Endothelial cell of umbilical vein (primary cell): ENCODE measurements at regions not wholly inside any gene's neighbourhood (a gene's known extent, or its start where the extent isn't known, plus 50 kb on each side); places are given as distances from the start of the nearest gene placed in this dataset.

ENCODE experiments used
- BruUV-seq: library from RNA; stranded (reverse); fragments of 400-500 nt; replicated peaks from 2 replicates; lab custom pipeline; 2021; lab: Mats Ljungman, UMichigan
- CTCF ChIA-PET: fragments of 300-600, 350-600 bp; sonication (Branson Sonifier 250); formaldehyde crosslinking; loops from one replicate; lab custom pipeline; 2021; ENCODE audit warnings: antibody characterized with exemption, inconsistent platforms; lab: Charles Lee
- POLR2A ChIA-PET: fragments of 300-600, 350-600 bp; sonication (Branson Sonifier 250); formaldehyde crosslinking; loops from one replicate; lab custom pipeline; 2021; ENCODE audit warnings: antibody characterized with exemption, inconsistent platforms; lab: Charles Lee
- DNase-seq: peaks from one replicate; pipeline ENCODE4 v3.0.0-alpha.2; 2011; ENCODE audit warnings: low read depth, low spot score
- FAIRE-seq: peaks from 2 replicates; lab custom pipeline; 2011; peaks lifted over from hg19 to GRCh38; lab: Jason Lieb, UNC
- H2AFZ ChIP-seq: 2 replicates; pipeline ENCODE4 v1.6.0; 2012; ENCODE audit warnings: low read depth, low read length, control low read depth, inconsistent platforms
- H3K27ac ChIP-seq: 2 replicates; pipeline ENCODE4 v1.5.1; 2011; ENCODE audit warnings: low read depth, mild to moderate bottlenecking, control low read depth, low read length, moderate library complexity; ENCODE audit not compliant: insufficient read depth
- H3K27me3 ChIP-seq, 2 experiments: 2 replicates each; pipeline versions ENCODE4 v1.6.0 to v1.6.1; 2011; ENCODE audit warnings: low read length in 2 of 2, mixed read lengths in 1 of 2; ENCODE audit not compliant: control insufficient read depth in 2 of 2, insufficient read depth in 2 of 2
- H3K36me3 ChIP-seq, 2 experiments: 2 replicates in 1 of 2; 3 replicates in 1 of 2; pipeline ENCODE4 v1.5.1; 2011; ENCODE audit warnings: low read length in 2 of 2, mild to moderate bottlenecking in 1 of 2, moderate library complexity in 1 of 2; ENCODE audit not compliant: control insufficient read depth in 2 of 2, insufficient read depth in 2 of 2; ENCODE audit errors: extremely low read depth in 1 of 2
- H3K4me1 ChIP-seq: 3 replicates; pipeline ENCODE4 v1.5.1; 2011; ENCODE audit warnings: mild to moderate bottlenecking, low read length; ENCODE audit not compliant: control insufficient read depth, insufficient read depth; ENCODE audit errors: extremely low read depth
- H3K4me2 ChIP-seq: 2 replicates; pipeline ENCODE4 v1.6.1; 2011; ENCODE audit warnings: low read length, control low read depth, mixed read lengths; ENCODE audit not compliant: insufficient read depth
- H3K4me3 ChIP-seq, 3 experiments: fragments of 200-600 bp in 1 of 3; sonication (generic), shearing (Covaris generic) in 1 of 3; replicated peaks in 1 of 3; 2 replicates each; pipeline ENCODE4 v1.5.1; 2011 to 2016; ENCODE audit warnings: control low read depth in 3 of 3, low read length in 3 of 3, mild to moderate bottlenecking in 2 of 3, inconsistent platforms in 1 of 3, low read depth in 1 of 3, moderate library complexity in 1 of 3; ENCODE audit not compliant: insufficient read depth in 1 of 3
- H3K79me2 ChIP-seq: 2 replicates; pipeline ENCODE4 v1.6.0; 2012; ENCODE audit warnings: low read length, inconsistent platforms; ENCODE audit not compliant: control insufficient read depth, insufficient read depth
- H3K9ac ChIP-seq: replicated peaks from 2 replicates; pipeline ENCODE3; 2011; ENCODE audit warnings: low read length, control low read depth; ENCODE audit not compliant: insufficient read depth; ENCODE audit errors: extremely low read depth
- H3K9me1 ChIP-seq: replicated peaks from 3 replicates; pipeline ENCODE4 v1.6.0; 2011; ENCODE audit warnings: mild to moderate bottlenecking, low read length; ENCODE audit not compliant: control insufficient read depth, insufficient read depth; ENCODE audit errors: extremely low read depth
- H3K9me3 ChIP-seq: replicated peaks from 2 replicates; pipeline ENCODE4 v1.5.1; 2012; ENCODE audit warnings: low read length, inconsistent platforms; ENCODE audit not compliant: control insufficient read depth, insufficient read depth
- H4K20me1 ChIP-seq: replicated peaks from 2 replicates; pipeline ENCODE3; 2011; ENCODE audit warnings: mild to moderate bottlenecking, low read length; ENCODE audit not compliant: control insufficient read depth, insufficient read depth; ENCODE audit errors: extremely low read depth
- CTCF ChIP-seq, 2 donors: IDR thresholded peaks; 1 replicate in 1 of 2; 2 replicates in 1 of 2; pipeline ENCODE4 v1.5.1; 2011; ENCODE audit warnings: low read length in 2 of 2, mild to moderate bottlenecking in 2 of 2, moderate library complexity in 2 of 2, control low read depth in 1 of 2, inconsistent platforms in 1 of 2, low read depth in 1 of 2; ENCODE audit not compliant: insufficient read depth in 1 of 2; ENCODE audit errors: extremely low read depth in 1 of 2
- FOS ChIP-seq: IDR thresholded peaks from 2 replicates; pipeline ENCODE4 v1.6.1; 2011; ENCODE audit warnings: mild to moderate bottlenecking, low read length, moderate library complexity, borderline replicate concordance; ENCODE audit not compliant: insufficient read depth
- GATA2 ChIP-seq: IDR thresholded peaks from 2 replicates; pipeline ENCODE4 v1.7.0; 2011; ENCODE audit warnings: low read depth, mild to moderate bottlenecking, moderate library complexity, mixed read lengths, low read length; ENCODE audit not compliant: insufficient read length, insufficient read depth
- JUN ChIP-seq: IDR thresholded peaks from 2 replicates; pipeline ENCODE4 v1.6.1; 2011; ENCODE audit warnings: borderline replicate concordance, low read depth; ENCODE audit not compliant: insufficient read length, insufficient read depth
- MAX ChIP-seq: IDR thresholded peaks from 2 replicates; pipeline ENCODE4 v1.6.1; 2011; ENCODE audit not compliant: insufficient read depth, insufficient read length
- MYC ChIP-seq: IDR thresholded peaks from one replicate; pipeline ENCODE4 v1.6.1; 2011; ENCODE audit warnings: mild to moderate bottlenecking, low read depth, low read length
- POLR2A ChIP-seq: IDR thresholded peaks from 2 replicates; pipeline ENCODE4 v1.6.1; 2012; ENCODE audit warnings: low read depth, mild to moderate bottlenecking, control low read depth, low read length
- POLR2AphosphoS5 ChIP-seq: IDR thresholded peaks from 2 replicates; pipeline ENCODE4 v1.6.1; 2012; ENCODE audit warnings: low read depth, mild to moderate bottlenecking, control low read depth, low read length, moderate library complexity; ENCODE audit not compliant: insufficient read depth
- dilution Hi-C: fragments of 300-500 bp; cut with MboI; formaldehyde crosslinking; loops from one replicate; pipeline ENCODE4 v1.15.0; 2019; ENCODE audit warnings: low sequenced_read_pairs; ENCODE audit not compliant: extremely low pct_ligation_motif_present
- intact Hi-C: fragments of 100-400 bp; cut with micrococcal nuclease; formaldehyde crosslinking; loops from one replicate; pipeline ENCODE4 v1.10.0; 2022

GRCh38 chr16:85187886-85188285, 75.6 kb upstream of the CIBAR2 start:
- H3K27me3 ChIP-seq, result no peaks in the 10 kb centered on the region
- CTCF ChIA-PET, result interaction anchor here (1.9 kb wide), 1 partner anchor 16 kb away, joined by 7 read pairs; no protein-coding TSS in a partner anchor
- H3K4me1 ChIP-seq, result no peaks in the 10 kb centered on the region
- BruUV-seq, result no TSS peak
- POLR2A ChIA-PET, result no interaction called here
- H3K9me1 ChIP-seq, result no peaks in the 10 kb centered on the region
- FAIRE-seq (no peak), DNase-seq (no peak)
- TF ChIP-seq POLR2A (no peak), MYC (no peak), GATA2 (no peak), MAX (no peak), JUN (no peak)
- intact Hi-C loops (no loop called here), dilution Hi-C loops (no loop called here)
- no peak overlapping the region for H2AFZ ChIP-seq
- no peak overlapping the region for H3K4me2 ChIP-seq
- H3K27ac ChIP-seq, result no peak overlapping the region
- peaks cover 6% of the 10 kb centered on the region for H3K9me3 ChIP-seq
- no peak overlapping the region for H3K4me3 ChIP-seq
- H3K9ac ChIP-seq, result no peak overlapping the region
- H3K36me3 ChIP-seq, result peaks cover 0 to 3% of the 10 kb centered on the region in 2 experiments
- no peaks in the 10 kb centered on the region for H4K20me1 ChIP-seq
- H3K79me2 ChIP-seq, result no peaks in the 10 kb centered on the region

- ChIA-PET CTCF (interaction anchor here (1.0 to 1.9 kb wide), 4 partner anchors 15 to 74 kb away, joined by 3 to 7 read pairs (median 5); no protein-coding TSS in a partner anchor), POLR2A (interaction anchor here (0.9 kb wide), 1 partner anchor 31 kb away, joined by 3 read pairs; no protein-coding TSS in a partner anchor)
- Histone ChIP-seq H3K9me1 (no peaks in the 10 kb centered on the region), H3K4me1 (no peaks in the 10 kb centered on the region), H3K4me2 (no peak overlapping the region), H3K79me2 (no peaks in the 10 kb centered on the region), H3K36me3 (peaks cover 0 to 2% of the 10 kb centered on the region in 2 experiments), H3K4me3 (no peak overlapping the region), H3K27ac (no peak overlapping the region), H3K27me3 (no peaks in the 10 kb centered on the region), H2AFZ (no peak overlapping the region), H3K9me3 (peaks cover 4% of the 10 kb centered on the region), H3K9ac (no peak overlapping the region), H4K20me1 (no peaks in the 10 kb centered on the region)
- intact Hi-C loops (no loop called here), dilution Hi-C loops (no loop called here)
- FAIRE-seq (peak; percentile 52), DNase-seq (peak; percentile 76)
- peak; percentile 38 for TF ChIP-seq MAX
- no peak for TF ChIP-seq JUN
- TF ChIP-seq FOS, result no peak
- no peak for TF ChIP-seq POLR2A
- TF ChIP-seq CTCF (IDR thresholded peaks at IDR 0.05; ENCODE audit: extremely low read depth in 1 of 2, insufficient read depth in 1 of 2, low read depth in 1 of 2, low read length in 2 of 2), result no peak
- no peak for TF ChIP-seq POLR2AphosphoS5
- BruUV-seq, result no TSS peak
These were observed 76.8 kb upstream of the CIBAR2 start for GRCh38 chr16:85188822-85189672.
